ENCODE measurements at regions not wholly inside any gene's neighbourhood (a gene's known extent, or its start where the extent isn't known, plus 50 kb on each side); places are given as distances from the start of the nearest gene placed in this dataset.

- no peak for TF ChIP-seq ZBTB10 (tag by site-specific recombination; IDR thresholded peaks at IDR 0.05)
These were observed 354.4 kb downstream of the BRD1 start (continued) for GRCh38 chr22:49473286-49473685.

GRCh38 chr22:49470741-49471503 is 356.8 kb downstream of the BRD1 start:
- peaks cover 3% of the 10 kb centered on the region; the same call in 1 of the 2 replicates for H3K4me1 ChIP-seq (ENCODE audit: control insufficient read depth, insufficient read depth, low read length)
- POLR2A ChIA-PET = no interaction called here

GRCh38 chr22:49469896-49470740 is 357.6 kb downstream of the BRD1 start:
- Histone ChIP-seq H3K27ac (ENCODE audit: extremely low read depth, low read depth, low read length) (no peak overlapping the region), H3K36me3 (ENCODE audit: control insufficient read depth in 2 of 2, insufficient read depth in 1 of 2, low read length in 2 of 2) (no peaks in the 10 kb centered on the region), H3K4me3 (ENCODE audit: low read depth, low read length) (no peak overlapping the region), H3K9me3 (ENCODE audit: control insufficient read depth, insufficient read depth, low read depth, low read length) (no peaks in the 10 kb centered on the region), H3K4me1 (ENCODE audit: control insufficient read depth, insufficient read depth, low read length) (no peaks in the 10 kb centered on the region)
- TF ChIP-seq ZNF354C (tag by site-specific recombination; IDR thresholded peaks at IDR 0.05; ENCODE audit: borderline replicate concordance, low read depth) = no peak
- ChIA-PET CTCF (no interaction called here), POLR2A (no interaction called here)

More at GRCh38 chr22:49470741-49471503, 356.8 kb downstream of the BRD1 start:
- Histone ChIP-seq H3K4me3 (ENCODE audit: low read depth, low read length) (no peak overlapping the region), H3K36me3 (ENCODE audit: control insufficient read depth in 2 of 2, insufficient read depth in 1 of 2, low read length in 2 of 2) (no peaks in the 10 kb centered on the region), H3K27ac (ENCODE audit: extremely low read depth, low read depth, low read length) (no peak overlapping the region), H3K9me3 (ENCODE audit: control insufficient read depth, insufficient read depth, low read depth, low read length) (no peaks in the 10 kb centered on the region)
- TF ChIP-seq EGR2 (tag by site-specific recombination; IDR thresholded peaks at IDR 0.05; ENCODE audit: low read depth) (no peak), ZSCAN4 (tag by site-specific recombination; IDR thresholded peaks at IDR 0.05) (peak; percentile 93)
- CTCF ChIA-PET = interaction anchor here (0.6 kb wide), 1 partner anchor 1808 kb away, joined by 3 read pairs; no protein-coding TSS in a partner anchor

- no peaks in the 10 kb centered on the region for H3K9me3 ChIP-seq (ENCODE audit: control insufficient read depth, insufficient read depth, low read depth, low read length)
- TF ChIP-seq KLF10 (tag by site-specific recombination; IDR thresholded peaks at IDR 0.05) (no peak), ZNF560 (tag by site-specific recombination; IDR thresholded peaks at IDR 0.05; ENCODE audit: borderline replicate concordance) (no peak), ZNF660 (tag by site-specific recombination; IDR thresholded peaks at IDR 0.05) (no peak), ZNF366 (tag by site-specific recombination; conservative IDR thresholded peaks at IDR 0.05) (no peak), ZNF785 (tag by site-specific recombination; IDR thresholded peaks at IDR 0.05) (0 out of 2 replicates have a peak, but pooled peaks have one; percentile 31)
- POLR2A ChIA-PET = no interaction called here
- no peak overlapping the region for H3K27ac ChIP-seq (ENCODE audit: extremely low read depth, low read depth, low read length)
- no peaks in the 10 kb centered on the region for H3K36me3 ChIP-seq (ENCODE audit: control insufficient read depth in 2 of 2, insufficient read depth in 1 of 2, low read length in 2 of 2)
- CTCF ChIA-PET = no interaction called here
- H3K4me3 ChIP-seq (ENCODE audit: low read depth, low read length) = no peak overlapping the region
- H3K4me1 ChIP-seq (ENCODE audit: control insufficient read depth, insufficient read depth, low read length) = no peaks in the 10 kb centered on the region
These were observed 359.0 kb downstream of the BRD1 start for GRCh38 chr22:49468487-49469198.
